ENCODE measurements at regions not wholly inside any gene's neighbourhood (a gene's known extent, or its start where the extent isn't known, plus 50 kb on each side); places are given as distances from the start of the nearest gene placed in this dataset.

- no peak for TF ChIP-seq ATF6 (CRISPR knock-in tag; IDR thresholded peaks at IDR 0.05)
Observed at GRCh38 chr1:229942501-229942900, 124.5 kb upstream of the GALNT2 start (continued).

GRCh38 chr1:229943148-229943714 lies 123.8 kb upstream of the GALNT2 start:
- no peak overlapping the region for H3K4me3 Mint-ChIP-seq
- H3K4me1 Mint-ChIP-seq: peaks cover 5% of the 10 kb centered on the region; the same call in 1 of the 2 replicates
- POLR2A ChIA-PET: no interaction called here
- ATAC-seq: no peak
- DNase-seq (ENCODE audit: low spot score): no peak
- no peaks in the 10 kb centered on the region for H3K9me3 Mint-ChIP-seq
- no peak for TF ChIP-seq ZNF232 (CRISPR knock-in tag; IDR thresholded peaks at IDR 0.05)
- no peak for TF ChIP-seq ZNF532 (CRISPR knock-in tag; IDR thresholded peaks at IDR 0.05; ENCODE audit: borderline replicate concordance)
- no peak for TF ChIP-seq FOXP1 (CRISPR knock-in tag; IDR thresholded peaks at IDR 0.05; ENCODE audit: borderline replicate concordance)
- TF ChIP-seq SMAD3 (CRISPR knock-in tag; IDR thresholded peaks at IDR 0.05; ENCODE audit: borderline replicate concordance): no peak
- TF ChIP-seq TP53 (CRISPR knock-in tag; IDR thresholded peaks at IDR 0.05): no peak
- TF ChIP-seq ZNF396 (CRISPR knock-in tag; IDR thresholded peaks at IDR 0.05; ENCODE audit: borderline replicate concordance): no peak
- no peak for TF ChIP-seq ATF1 (CRISPR knock-in tag; IDR thresholded peaks at IDR 0.05)
- no peak for TF ChIP-seq GTF2I (CRISPR knock-in tag; conservative IDR thresholded peaks at IDR 0.05)
- no peak for TF ChIP-seq TEAD1 (CRISPR knock-in tag; IDR thresholded peaks at IDR 0.05)
- no peak for TF ChIP-seq ZNF416 (CRISPR knock-in tag; IDR thresholded peaks at IDR 0.05)
- no peak for TF ChIP-seq TCF7 (CRISPR knock-in tag; IDR thresholded peaks at IDR 0.05; ENCODE audit: low read depth)
- no peak for TF ChIP-seq STAT6 (CRISPR knock-in tag; conservative IDR thresholded peaks at IDR 0.05; ENCODE audit: low read depth)
- TF ChIP-seq ETV6 (CRISPR knock-in tag; IDR thresholded peaks at IDR 0.05): no peak
- no peak for TF ChIP-seq FOXP4 (CRISPR knock-in tag; IDR thresholded peaks at IDR 0.05)
- TF ChIP-seq E2F5 (CRISPR knock-in tag; IDR thresholded peaks at IDR 0.05): no peak
- TF ChIP-seq, protein P1, sequence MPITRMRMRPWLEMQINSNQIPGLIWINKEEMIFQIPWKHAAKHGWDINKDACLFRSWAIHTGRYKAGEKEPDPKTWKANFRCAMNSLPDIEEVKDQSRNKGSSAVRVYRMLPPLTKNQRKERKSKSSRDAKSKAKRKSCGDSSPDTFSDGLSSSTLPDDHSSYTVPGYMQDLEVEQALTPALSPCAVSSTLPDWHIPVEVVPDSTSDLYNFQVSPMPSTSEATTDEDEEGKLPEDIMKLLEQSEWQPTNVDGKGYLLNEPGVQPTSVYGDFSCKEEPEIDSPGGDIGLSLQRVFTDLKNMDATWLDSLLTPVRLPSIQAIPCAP (CRISPR knock-in tag; IDR thresholded peaks at IDR 0.05): no peak
- TF ChIP-seq ZNF138 (CRISPR knock-in tag; conservative IDR thresholded peaks at IDR 0.05): no peak
- no peak for TF ChIP-seq ZNF317 (CRISPR knock-in tag; IDR thresholded peaks at IDR 0.05; ENCODE audit: borderline replicate concordance, low read depth)
- TF ChIP-seq ZBTB21 (CRISPR knock-in tag; IDR thresholded peaks at IDR 0.05; ENCODE audit: borderline replicate concordance): no peak
- no peaks in the 10 kb centered on the region for H3K36me3 Mint-ChIP-seq
- no peaks in the 10 kb centered on the region for H3K27me3 Mint-ChIP-seq (ENCODE audit: low read depth)
- no peak overlapping the region for H3K27ac Mint-ChIP-seq
- CTCF ChIA-PET: interaction anchor here (0.5 to 1.3 kb wide), 2 partner anchors 48 to 167 kb away, joined by 3 read pairs; no protein-coding TSS in a partner anchor
